ENCODE measurements at regions not wholly inside any gene's neighbourhood (a gene's known extent, or its start where the extent isn't known, plus 50 kb on each side); places are given as distances from the start of the nearest gene placed in this dataset.

DNA sequence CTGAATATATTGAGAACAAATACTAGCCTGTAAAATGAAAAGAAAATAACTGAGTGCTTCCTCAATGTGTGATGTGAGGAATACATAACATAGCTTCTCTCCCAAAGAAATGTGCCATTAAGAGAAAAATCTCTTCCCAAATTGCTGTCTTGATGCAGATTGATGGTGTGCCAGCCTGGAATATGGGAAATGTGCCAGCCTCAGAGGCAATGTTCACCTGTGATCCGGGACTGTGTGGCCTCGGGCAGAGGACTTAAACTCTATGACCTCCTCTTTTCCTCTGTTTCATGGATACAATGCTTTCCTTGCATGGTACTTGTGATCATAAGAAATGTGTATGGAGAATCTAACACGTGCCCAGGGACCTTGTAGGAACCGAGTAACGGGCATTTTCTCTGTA lies 370.9 kb downstream of the DIRAS2 start:
- TF ChIP-seq, protein P1, sequence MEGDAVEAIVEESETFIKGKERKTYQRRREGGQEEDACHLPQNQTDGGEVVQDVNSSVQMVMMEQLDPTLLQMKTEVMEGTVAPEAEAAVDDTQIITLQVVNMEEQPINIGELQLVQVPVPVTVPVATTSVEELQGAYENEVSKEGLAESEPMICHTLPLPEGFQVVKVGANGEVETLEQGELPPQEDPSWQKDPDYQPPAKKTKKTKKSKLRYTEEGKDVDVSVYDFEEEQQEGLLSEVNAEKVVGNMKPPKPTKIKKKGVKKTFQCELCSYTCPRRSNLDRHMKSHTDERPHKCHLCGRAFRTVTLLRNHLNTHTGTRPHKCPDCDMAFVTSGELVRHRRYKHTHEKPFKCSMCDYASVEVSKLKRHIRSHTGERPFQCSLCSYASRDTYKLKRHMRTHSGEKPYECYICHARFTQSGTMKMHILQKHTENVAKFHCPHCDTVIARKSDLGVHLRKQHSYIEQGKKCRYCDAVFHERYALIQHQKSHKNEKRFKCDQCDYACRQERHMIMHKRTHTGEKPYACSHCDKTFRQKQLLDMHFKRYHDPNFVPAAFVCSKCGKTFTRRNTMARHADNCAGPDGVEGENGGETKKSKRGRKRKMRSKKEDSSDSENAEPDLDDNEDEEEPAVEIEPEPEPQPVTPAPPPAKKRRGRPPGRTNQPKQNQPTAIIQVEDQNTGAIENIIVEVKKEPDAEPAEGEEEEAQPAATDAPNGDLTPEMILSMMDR (IDR thresholded peaks at IDR 0.05; ENCODE audit: poor library complexity), result no peak
- TF ChIP-seq EZH2 (IDR thresholded peaks at IDR 0.05; ENCODE audit: borderline replicate concordance), result no peak

Measured in hepatocyte (in vitro differentiated cells).